Prostate gland (tissue), 2 donors: ENCODE measurements at regions not wholly inside any gene's neighbourhood (a gene's known extent, or its start where the extent isn't known, plus 50 kb on each side); places are given as distances from the start of the nearest gene placed in this dataset.

ENCODE experiments used
- CTCF ChIP-seq, 4 experiments: fragments of 200-600 bp in 2 of 4; fragments of 450-650 bp in 2 of 4; sonication (generic) in 2 of 4; IDR thresholded peaks; 1 replicate in 3 of 4; 2 replicates in 1 of 4; pipeline ENCODE4 v1.5.1; 2016 to 2019; ENCODE audit warnings: antibody characterized with exemption in 4 of 4, mild to moderate bottlenecking in 2 of 4, moderate library complexity in 2 of 4
- POLR2A ChIP-seq: fragments of 450-650 bp; IDR thresholded peaks from one replicate; pipeline ENCODE4 v1.6.1; 2016; ENCODE audit warnings: antibody characterized with exemption, mild to moderate bottlenecking
- POLR2AphosphoS5 ChIP-seq: sonication (generic); formaldehyde crosslinking; IDR thresholded peaks from one replicate; pipeline ENCODE4 v1.6.1; 2017; ENCODE audit warnings: antibody characterized with exemption

GRCh38 chr5:168039566-168040248, 251.7 kb upstream of the WWC1 start:
- TF ChIP-seq CTCF (IDR thresholded peaks at IDR 0.05) = no peak
- TF ChIP-seq POLR2AphosphoS5 = no peak
- TF ChIP-seq POLR2A = no peak
